Central memory CD8-positive, alpha-beta T cell (primary cell): ENCODE measurements at regions not wholly inside any gene's neighbourhood (a gene's known extent, or its start where the extent isn't known, plus 50 kb on each side); places are given as distances from the start of the nearest gene placed in this dataset.
"Not testable (repeated sequence)": the region's sequence is repeated elsewhere in the genome, so short reads cannot be mapped to it uniquely, and the experiment has no call there.

ENCODE experiments used
- ATAC-seq: fragments of 150-1000 bp; cut with Tn5 transposase; replicated peaks from 2 replicates; pipeline ENCODE4 v1.10.0; 2022; ENCODE audit warnings: mild to moderate bottlenecking, moderate FRiP score, moderate number of reproducible peaks; ENCODE audit not compliant: poor library complexity, severe bottlenecking; ENCODE audit errors: extremely low read depth
- DNase-seq, 2 donors: peaks; one replicate each; pipeline ENCODE4 v3.0.0; 2021; ENCODE audit warnings: low spot score in 2 of 2
- H3K27ac Mint-ChIP-seq: one replicate; pipeline ENCODE4 v1.8.0; 2022; ENCODE audit warnings: low read depth, mild to moderate bottlenecking, moderate library complexity, mixed read lengths
- H3K27me3 Mint-ChIP-seq: one replicate; pipeline ENCODE4 v1.8.0; 2022; ENCODE audit warnings: mixed read lengths
- H3K36me3 Mint-ChIP-seq: one replicate; pipeline ENCODE4 v1.8.0; 2022; ENCODE audit warnings: mild to moderate bottlenecking, moderate library complexity, mixed read lengths; ENCODE audit not compliant: insufficient read depth
- H3K4me1 Mint-ChIP-seq: one replicate; pipeline ENCODE4 v1.8.0; 2022; ENCODE audit warnings: mixed read lengths
- H3K4me3 Mint-ChIP-seq: one replicate; pipeline ENCODE4 v1.8.0; 2022; ENCODE audit warnings: mild to moderate bottlenecking, moderate library complexity, mixed read lengths
- H3K9me3 Mint-ChIP-seq: one replicate; pipeline ENCODE4 v1.8.0; 2022; ENCODE audit warnings: mixed read lengths

DNA sequence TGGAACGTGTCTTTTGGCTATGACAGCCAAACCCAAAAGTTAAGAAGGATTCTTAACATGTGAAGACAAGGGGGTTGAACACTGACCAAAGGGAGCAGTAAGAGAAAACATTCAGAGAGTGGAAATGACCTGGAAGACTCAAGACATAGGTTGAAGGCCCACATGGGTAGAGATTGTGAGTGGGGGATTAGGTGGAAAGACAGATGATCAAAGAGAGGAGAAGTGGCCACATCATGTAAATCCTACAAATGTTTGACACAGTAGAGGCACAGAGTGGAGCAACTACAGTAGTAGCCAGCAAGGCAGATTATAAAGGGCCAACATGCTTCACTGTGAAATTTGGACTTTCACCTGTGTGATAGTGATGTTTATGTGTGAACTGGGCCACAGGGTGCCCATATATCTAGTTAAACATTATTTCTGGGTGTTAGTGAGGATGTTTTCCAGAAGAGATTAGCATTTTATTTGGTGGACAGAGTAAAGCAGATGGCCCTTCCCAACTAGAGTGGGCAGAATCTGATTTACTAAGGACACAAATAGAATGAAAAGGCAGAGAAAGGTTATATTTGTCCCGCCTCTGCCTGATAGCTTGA lies 559.3 kb downstream of the RAB28 start:
- ATAC-seq (no peak), DNase-seq (no peak)
- no peaks in the 10 kb centered on the region for H3K4me1 Mint-ChIP-seq
- H3K27ac Mint-ChIP-seq, result no peak overlapping the region
- peaks cover 10% of the 10 kb centered on the region for H3K9me3 Mint-ChIP-seq
- H3K36me3 Mint-ChIP-seq, result no peaks in the 10 kb centered on the region
- H3K27me3 Mint-ChIP-seq, result no peaks in the 10 kb centered on the region
- H3K4me3 Mint-ChIP-seq, result no peak overlapping the region

GRCh38 chr4:12924253-12924652 lies 559.9 kb downstream of the RAB28 start:
- H3K27me3 Mint-ChIP-seq, result no peaks in the 10 kb centered on the region
- H3K27ac Mint-ChIP-seq, result no peak overlapping the region
- DNase-seq (no peak), ATAC-seq (no peak)
- peaks cover 5% of the 10 kb centered on the region for H3K9me3 Mint-ChIP-seq
- H3K4me3 Mint-ChIP-seq, result no peak overlapping the region
- no peaks in the 10 kb centered on the region for H3K4me1 Mint-ChIP-seq
- H3K36me3 Mint-ChIP-seq, result no peaks in the 10 kb centered on the region

DNA sequence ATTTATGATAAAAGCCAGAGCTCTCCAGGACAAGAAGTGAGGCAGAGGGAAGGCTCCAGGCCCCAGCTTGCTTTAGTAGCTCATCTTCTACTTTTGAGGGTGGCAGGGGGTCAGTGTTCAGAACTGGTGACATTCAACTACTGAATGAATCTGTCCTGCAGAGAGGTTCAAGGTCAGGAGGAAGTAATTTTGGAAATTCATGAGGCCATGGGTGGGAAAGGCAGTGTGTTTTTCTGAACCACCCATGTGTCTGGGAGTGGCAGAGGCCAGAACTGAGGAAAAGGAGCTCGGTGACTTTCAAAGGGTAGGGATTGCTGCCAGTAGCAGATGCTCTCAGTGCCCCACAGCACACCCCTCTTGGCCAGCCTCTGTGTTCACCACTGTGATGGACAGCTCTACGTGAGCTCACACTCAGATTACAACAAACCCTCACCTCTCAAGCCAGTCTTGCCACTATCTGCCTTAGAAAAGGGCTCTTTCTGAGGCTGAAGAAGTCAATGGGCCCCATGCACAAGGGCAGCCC lies 571.2 kb downstream of the RAB28 start:
- no peaks in the 10 kb centered on the region for H3K36me3 Mint-ChIP-seq
- ATAC-seq (no peak), DNase-seq (no peak)
- peaks cover 33% of the 10 kb centered on the region for H3K9me3 Mint-ChIP-seq
- no peaks in the 10 kb centered on the region for H3K27me3 Mint-ChIP-seq
- no peak overlapping the region for H3K27ac Mint-ChIP-seq
- no peaks in the 10 kb centered on the region for H3K4me1 Mint-ChIP-seq
- no peak overlapping the region for H3K4me3 Mint-ChIP-seq

DNA sequence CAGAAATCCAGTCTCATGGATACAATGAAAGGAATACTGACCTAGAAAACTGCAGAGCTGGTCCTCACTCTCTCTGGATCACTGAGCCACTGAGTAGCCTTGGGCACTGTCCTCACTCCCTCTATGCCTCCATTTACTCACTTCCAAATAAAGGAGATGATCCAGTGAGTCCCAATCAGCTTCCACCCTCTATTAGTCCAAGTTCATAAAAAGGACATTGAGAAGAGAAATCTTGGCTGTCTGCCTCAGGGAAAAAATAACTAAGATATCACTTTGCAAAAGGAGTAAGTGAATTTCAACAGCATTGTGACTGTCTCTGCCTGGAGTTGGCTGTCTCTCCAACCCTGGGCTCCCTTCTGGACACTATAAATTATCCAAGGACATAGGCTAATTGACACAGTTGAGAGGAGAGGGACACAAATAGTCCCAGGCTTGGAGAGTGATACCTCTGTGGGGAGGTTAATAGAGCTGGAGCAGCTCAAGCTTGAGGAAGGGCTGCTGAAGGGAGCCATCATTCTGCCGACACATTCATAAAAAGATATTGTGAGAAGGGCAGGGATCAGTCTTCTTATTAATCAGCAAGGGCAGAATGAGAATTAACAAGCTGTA lies 572.3 kb downstream of the RAB28 start:
- Mint-ChIP-seq H3K27me3 (no peaks in the 10 kb centered on the region), H3K9me3 (peaks cover 33% of the 10 kb centered on the region), H3K4me1 (no peaks in the 10 kb centered on the region)

GRCh38 chr4:12903640-12904039 lies 580.5 kb downstream of the RAB28 start:
- ATAC-seq, result not testable (repeated sequence)

More for the DNA sequence above, 572.3 kb downstream of the RAB28 start:
- H3K36me3 Mint-ChIP-seq, result no peaks in the 10 kb centered on the region
- ATAC-seq (no peak), DNase-seq (no peak)
- H3K27ac Mint-ChIP-seq, result no peak overlapping the region
- no peak overlapping the region for H3K4me3 Mint-ChIP-seq

GRCh38 chr4:12902735-12903134 lies 581.4 kb downstream of the RAB28 start:
- ATAC-seq (no peak), DNase-seq (no peak)
- Mint-ChIP-seq H3K9me3 (peaks cover 9% of the 10 kb centered on the region), H3K27me3 (no peaks in the 10 kb centered on the region), H3K4me3 (no peak overlapping the region), H3K4me1 (no peaks in the 10 kb centered on the region), H3K36me3 (no peaks in the 10 kb centered on the region), H3K27ac (no peak overlapping the region)

More at GRCh38 chr4:12903640-12904039, 580.5 kb downstream of the RAB28 start:
- H3K4me3 Mint-ChIP-seq, H3K36me3 Mint-ChIP-seq, DNase-seq, H3K9me3 Mint-ChIP-seq, H3K4me1 Mint-ChIP-seq, H3K27me3 Mint-ChIP-seq, H3K27ac Mint-ChIP-seq: not testable (repeated sequence)

- Mint-ChIP-seq H3K4me3 (no peak overlapping the region), H3K27me3 (no peaks in the 10 kb centered on the region), H3K36me3 (no peaks in the 10 kb centered on the region), H3K4me1 (no peaks in the 10 kb centered on the region), H3K27ac (no peak overlapping the region), H3K9me3 (peaks cover 9% of the 10 kb centered on the region)
- DNase-seq, result no peak
- no peak for ATAC-seq
Observed at GRCh38 chr4:12897954-12898353, 586.2 kb downstream of the RAB28 start.

- Mint-ChIP-seq H3K9me3 (peaks cover 4% of the 10 kb centered on the region), H3K36me3 (no peaks in the 10 kb centered on the region)
- no peak for ATAC-seq
Observed at GRCh38 chr4:12894062-12894461, 590.1 kb downstream of the RAB28 start.

GRCh38 chr4:12889054-12889453 lies 595.1 kb downstream of the RAB28 start:
- ATAC-seq, result no peak
- Mint-ChIP-seq H3K4me1 (no peaks in the 10 kb centered on the region), H3K27me3 (no peaks in the 10 kb centered on the region), H3K27ac (no peak overlapping the region), H3K4me3 (no peak overlapping the region), H3K36me3 (no peaks in the 10 kb centered on the region), H3K9me3 (peaks cover 20% of the 10 kb centered on the region)
- DNase-seq, result no peak

More at GRCh38 chr4:12894062-12894461, 590.1 kb downstream of the RAB28 start:
- no peak for DNase-seq
- no peak overlapping the region for H3K27ac Mint-ChIP-seq
- no peaks in the 10 kb centered on the region for H3K27me3 Mint-ChIP-seq
- no peak overlapping the region for H3K4me3 Mint-ChIP-seq
- no peaks in the 10 kb centered on the region for H3K4me1 Mint-ChIP-seq

DNA sequence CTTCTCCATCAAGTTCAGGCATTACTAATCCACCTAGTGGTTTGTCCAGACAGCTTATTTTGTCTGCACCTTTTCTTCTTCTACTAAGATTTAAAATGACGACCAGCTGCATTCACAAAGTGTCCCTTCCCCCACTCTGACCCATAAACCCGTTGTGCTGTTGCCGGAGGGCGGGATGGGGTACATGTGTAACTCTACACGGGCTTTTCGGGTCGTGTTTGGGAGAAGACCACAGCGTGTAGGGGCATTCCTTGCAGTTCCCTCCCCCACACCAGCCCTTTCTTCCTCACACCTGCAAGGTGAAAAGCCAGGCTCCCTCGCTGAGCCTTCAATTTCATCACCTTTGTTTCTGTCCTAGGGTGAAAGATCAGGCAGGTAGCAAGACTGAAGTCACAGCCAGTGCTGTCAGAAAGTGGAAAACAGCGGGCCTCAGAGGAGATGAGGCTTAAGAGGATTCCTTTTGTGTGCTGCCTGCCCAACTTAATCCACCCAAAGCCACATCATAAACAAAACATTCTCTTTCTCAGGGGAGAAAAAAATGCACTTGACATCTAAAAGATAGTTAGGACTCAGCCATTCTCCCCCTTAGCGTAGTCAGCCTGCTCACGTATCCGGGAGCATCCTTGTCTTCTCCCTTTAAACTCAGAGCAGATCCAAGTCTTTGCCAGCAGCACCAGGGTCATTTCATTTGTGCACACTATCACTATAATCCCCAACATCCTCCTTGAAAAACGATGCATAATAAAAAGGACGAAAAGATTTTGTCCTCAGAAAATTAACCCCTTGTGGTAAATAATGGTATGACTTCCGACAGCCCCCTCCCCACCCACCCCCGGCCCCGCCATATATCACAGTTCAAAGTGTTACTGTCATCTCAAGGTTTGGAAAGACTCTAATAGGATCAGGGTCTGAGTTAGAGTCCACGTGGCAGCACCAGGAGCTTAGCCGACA lies 599.0 kb downstream of the RAB28 start:
- Mint-ChIP-seq H3K4me3 (no peak overlapping the region), H3K36me3 (peaks cover 2% of the 10 kb centered on the region), H3K4me1 (no peaks in the 10 kb centered on the region), H3K9me3 (peaks cover 20% of the 10 kb centered on the region), H3K27ac (no peak overlapping the region), H3K27me3 (no peaks in the 10 kb centered on the region)
- DNase-seq (no peak), ATAC-seq (no peak)

DNA sequence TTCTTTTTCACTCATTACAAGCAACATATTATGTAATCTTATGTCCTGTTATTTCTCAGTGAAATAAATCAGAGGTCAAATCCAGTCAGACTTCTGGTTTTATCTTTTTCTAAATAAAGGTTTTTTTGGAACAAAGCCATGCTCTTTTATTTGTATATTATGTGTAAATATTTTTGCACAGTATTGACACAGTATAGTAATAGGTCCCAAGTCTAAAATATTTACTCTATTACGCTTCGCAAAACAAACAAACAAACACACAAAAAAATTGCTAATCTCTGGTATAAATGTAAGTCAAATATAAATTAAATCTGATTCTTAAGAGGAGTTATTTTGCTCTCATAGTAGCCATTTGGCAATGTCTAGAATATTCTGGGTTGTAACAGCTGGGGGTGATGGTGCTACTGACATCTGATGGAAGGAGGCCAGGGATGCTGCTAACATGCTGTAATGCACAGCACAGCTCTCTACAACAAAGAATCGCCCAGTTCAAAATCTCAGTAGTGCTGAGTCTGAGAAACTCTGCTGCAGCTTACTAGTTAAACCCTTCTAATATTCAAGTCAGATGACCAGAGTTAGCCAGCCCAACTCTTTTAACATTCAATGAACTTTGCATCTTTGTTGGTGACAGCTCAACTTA lies 602.1 kb downstream of the RAB28 start:
- DNase-seq (no peak), ATAC-seq (no peak)
- H3K27me3 Mint-ChIP-seq, result no peaks in the 10 kb centered on the region
- peaks cover 2% of the 10 kb centered on the region for H3K36me3 Mint-ChIP-seq
- H3K4me3 Mint-ChIP-seq, result no peak overlapping the region
- H3K4me1 Mint-ChIP-seq, result no peaks in the 10 kb centered on the region
- peaks cover 13% of the 10 kb centered on the region for H3K9me3 Mint-ChIP-seq
- H3K27ac Mint-ChIP-seq, result no peak overlapping the region

GRCh38 chr4:12880844-12881243 lies 603.3 kb downstream of the RAB28 start:
- Mint-ChIP-seq H3K4me1 (no peaks in the 10 kb centered on the region), H3K36me3 (peaks cover 2% of the 10 kb centered on the region), H3K27me3 (no peaks in the 10 kb centered on the region), H3K9me3 (peaks cover 13% of the 10 kb centered on the region), H3K27ac (no peak overlapping the region), H3K4me3 (no peak overlapping the region)
- DNase-seq (no peak), ATAC-seq (no peak)
